Amniotic stem cell (primary cell): ENCODE measurements at regions not wholly inside any gene's neighbourhood (a gene's known extent, or its start where the extent isn't known, plus 50 kb on each side); places are given as distances from the start of the nearest gene placed in this dataset.
"Not testable (repeated sequence)": the region's sequence is repeated elsewhere in the genome, so short reads cannot be mapped to it uniquely, and the experiment has no call there.

Experiments
- DNase-seq: peaks from one replicate; lab custom pipeline; 2025; lab: John Stamatoyannopoulos, UW

DNA sequence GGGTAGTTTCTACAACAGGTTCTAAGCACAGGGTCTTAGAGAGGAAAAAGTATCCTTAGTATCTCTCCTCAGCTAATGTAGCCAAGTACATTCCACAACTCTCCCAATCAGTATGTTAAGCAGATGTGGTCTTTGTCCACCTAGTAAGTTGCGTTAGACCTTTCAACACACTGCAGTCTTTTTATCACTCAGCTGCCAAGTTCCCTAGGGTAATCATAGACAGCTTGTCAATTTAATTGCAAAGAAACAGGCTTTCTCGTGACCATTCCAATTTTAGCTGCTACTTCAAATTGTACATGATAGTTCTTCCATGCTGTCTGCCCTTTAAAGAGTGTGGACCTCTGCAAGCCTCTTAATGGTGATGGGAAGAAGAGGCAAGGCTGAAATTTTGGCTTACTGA is 211.8 kb upstream of the PKN2 start:
- no peak for DNase-seq

DNA sequence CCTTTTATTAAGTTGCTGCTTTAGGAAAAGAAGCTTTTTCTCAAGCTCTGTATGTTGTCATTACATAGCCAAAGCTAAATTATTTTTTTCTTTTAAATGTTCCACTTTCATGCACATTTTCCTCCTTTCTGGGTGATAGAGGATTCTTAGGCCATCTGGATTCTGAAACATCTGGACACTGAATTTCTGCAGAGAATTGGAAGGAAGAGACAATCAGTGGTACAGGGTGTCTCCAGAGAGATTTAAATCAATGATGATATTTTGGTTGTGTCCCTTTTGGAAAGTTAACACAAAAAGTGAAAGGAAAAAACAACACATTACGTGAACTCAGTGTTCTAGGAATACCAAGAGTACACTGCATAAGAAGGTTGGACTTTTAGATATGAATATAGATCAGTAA is 211.4 kb upstream of the PKN2 start:
- DNase-seq = no peak

DNA sequence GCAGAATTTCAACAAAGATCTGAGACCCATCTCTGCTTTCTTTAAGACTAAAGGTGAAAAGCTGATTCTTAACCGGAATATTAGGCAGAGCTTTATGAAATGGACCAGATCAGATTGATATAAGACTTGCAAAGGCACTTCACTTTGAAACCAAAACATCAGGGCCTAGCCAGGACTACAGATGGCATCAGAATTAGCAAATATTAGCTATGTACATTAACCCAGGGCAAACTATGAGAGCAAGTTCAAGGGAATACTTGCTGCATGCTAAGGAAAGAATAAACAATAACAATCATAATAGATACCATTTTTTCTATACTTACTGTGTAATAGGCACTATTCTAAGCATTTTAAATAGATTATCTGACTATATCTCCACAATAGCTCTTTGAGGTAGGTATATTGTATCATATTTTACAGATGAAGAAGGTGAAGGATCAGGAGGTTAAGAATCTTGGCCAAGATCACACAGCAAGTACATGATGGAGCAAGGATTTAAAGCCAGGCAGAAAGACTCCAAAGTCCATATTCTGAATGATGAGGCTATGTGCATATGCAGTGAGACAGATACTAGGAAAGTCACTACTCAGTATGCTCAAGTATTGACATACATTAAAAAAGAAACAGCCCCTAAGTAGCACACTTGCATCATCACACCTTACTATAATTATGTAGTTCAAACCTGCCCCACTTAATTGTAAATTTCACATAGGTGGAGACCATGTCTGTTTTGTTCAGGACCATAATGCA is 209.3 kb upstream of the PKN2 start:
- no peak for DNase-seq

DNA sequence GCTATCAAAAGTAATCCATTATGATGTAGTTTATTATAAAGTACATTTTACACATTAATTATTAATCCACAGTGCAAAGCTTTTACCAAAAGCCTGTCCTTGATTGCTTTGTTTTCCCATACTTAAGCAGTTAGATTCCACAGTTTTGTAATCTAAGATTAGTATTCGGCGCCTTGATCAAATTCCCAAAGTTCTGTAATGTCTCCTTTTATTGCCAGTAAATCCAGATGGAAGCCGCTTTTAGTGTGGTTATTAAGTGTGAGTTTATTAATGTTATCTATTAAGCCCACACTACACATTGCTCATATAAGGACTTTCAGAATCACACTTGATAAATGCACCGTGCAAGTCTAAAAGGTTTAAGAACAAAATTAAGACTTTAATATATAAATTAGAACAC is 199.2 kb upstream of the PKN2 start:
- no peak for DNase-seq

DNA sequence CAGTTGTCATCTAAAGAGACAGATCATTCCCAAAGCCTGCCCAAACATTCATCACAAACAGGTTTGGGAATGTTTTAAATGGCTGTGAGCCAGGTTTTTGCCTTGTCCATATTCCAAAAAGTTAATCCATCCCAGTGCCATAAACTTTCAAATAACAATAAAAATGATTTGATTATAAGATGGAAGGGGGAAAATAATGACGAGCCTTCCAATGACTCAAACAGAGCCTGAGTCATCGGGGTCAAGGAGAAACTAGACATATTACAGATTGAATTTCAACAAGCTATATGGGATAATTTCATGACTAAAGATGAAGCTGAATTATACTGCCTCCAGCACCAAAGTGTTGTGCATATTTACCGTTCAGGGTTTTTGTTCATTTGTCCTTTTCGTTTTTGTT is 195.8 kb upstream of the PKN2 start:
- DNase-seq = no peak

DNA sequence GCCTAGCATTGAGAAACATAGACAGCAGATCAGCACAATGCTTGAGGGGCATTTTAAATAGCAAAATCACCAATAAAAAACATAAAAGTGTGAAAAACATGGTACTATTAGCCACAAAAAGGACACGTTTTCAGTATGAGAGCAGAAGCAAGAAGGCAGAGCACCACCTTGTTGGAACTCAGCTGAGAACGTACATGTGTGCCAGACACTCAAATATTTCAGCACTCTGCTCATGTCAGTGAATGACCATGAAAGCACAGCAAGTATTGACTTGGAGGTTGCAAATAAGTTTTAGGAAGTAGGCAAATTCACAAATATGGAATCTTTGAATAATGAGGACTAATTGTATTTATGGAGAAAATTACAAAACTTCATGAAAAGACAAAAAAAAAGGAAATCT is 193.4 kb upstream of the PKN2 start:
- DNase-seq = no peak

DNA sequence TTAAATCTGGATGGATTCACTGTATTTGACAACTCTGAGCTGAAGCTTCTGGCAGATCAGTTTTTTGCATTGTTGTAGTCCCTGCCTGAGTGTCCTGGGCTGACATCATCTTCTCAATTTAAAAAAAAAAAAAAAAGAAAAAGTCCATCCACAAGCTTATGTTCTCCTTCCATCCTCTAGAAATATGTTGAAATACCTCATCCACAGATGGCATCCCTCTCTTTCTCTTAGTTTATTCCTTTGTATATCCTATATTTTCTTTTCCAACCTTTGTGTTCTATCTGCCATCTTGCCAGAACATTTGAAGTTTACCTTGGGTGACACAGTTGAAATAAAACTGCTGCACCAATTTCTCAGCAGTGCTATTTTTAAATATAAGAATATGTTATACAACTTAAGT is 184.4 kb upstream of the PKN2 start:
- DNase-seq = no peak

DNA sequence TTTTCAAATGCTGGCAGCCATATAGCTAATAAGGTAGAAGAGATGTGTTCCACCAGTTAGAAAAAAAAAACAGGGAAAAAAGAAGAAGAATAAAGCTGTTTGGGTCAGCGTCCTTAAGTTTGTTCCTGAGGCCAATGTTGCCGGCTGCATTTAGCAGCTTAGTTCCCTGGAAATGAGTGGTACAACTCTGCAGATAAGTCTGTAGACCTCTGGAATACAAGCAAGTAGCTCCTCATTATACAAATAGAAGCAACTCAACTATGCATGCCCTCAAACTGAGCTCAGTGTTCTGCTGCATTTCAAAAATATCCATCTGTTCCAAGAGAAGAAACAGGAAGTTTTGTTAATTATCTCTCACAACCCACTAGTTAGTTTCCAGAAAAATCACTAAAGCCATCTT is 181.2 kb upstream of the PKN2 start:
- DNase-seq = no peak

DNA sequence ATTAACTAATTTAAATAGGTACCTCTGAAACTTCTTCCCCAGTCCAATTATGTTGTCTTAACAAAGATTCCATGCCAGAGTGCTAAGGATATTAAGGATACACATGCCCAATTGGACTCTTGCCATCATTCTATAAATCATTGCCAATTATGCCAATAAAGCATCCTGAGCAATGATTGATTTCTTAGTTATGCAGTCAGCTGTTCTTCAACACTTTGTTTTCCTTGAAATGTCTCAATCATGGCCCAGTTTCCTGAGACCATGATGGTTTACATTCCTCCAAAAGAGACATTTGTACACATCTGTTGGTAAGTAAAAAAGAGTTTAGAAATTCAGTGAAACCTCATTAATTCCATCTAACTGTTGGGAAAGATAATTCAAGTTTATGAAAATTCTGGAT is 180.4 kb upstream of the PKN2 start:
- DNase-seq = no peak

DNA sequence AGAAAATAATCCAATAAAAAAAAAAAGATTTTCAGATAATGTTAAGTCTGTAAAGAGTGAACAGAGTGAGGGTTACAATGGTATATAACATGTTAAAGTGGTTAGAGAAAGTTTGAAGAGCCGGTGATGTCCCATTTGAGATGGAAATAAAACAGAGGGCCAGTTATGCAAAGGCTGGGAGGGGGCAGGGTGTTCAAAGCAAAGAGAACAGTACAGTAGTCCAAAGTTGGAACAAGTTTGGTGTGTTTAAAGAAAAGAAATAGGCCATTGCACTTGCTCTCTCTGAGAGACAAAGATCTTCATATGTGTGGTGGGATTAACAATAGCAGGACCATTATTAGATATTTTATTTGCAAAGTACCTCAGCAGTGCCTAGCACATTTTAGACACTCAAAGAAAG is 179.5 kb upstream of the PKN2 start:
- DNase-seq = no peak

DNA sequence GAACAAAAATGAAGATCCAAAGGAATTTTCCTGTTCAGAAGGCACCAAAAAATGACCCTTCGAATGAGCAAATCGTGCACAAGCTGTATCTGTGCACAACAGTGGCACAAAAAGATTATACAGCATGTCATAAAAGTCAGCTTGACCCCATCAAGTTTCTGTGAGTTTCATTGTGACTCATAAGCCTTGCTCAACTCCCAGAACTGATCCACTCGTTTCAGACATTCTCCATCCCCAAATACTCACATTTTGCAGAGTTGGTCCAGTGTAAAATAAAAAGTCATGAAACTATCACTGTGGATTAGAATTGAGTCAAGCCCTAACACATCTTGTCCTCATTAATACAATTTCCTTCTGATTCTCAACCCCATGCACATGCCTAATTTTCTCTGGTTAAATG is 174.7 kb upstream of the PKN2 start:
- DNase-seq = no peak

DNA sequence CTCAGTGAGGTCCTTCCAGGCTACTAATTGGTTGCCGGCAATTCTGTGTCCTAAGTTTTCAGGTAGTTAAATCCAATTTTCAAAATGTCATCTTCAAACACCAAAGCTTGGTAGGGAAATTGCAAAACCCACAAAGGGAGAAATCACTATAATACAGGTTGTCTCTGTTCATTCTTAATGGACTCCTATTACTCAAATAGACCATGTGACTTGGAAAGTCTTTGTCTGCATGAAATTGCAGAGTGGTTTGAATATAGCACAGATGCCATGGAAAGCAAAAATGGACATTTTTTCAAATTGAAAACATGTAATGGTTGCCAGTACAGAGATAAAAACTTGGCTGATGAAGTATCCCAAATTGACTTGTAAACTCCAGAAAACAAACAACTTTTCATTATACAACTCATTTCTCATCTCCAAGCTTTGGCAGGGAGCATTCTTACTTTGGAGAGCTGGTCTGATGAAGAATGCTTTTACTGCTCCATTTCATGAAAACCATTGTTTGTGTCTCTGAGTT is 169.5 kb upstream of the PKN2 start:
- no peak for DNase-seq

DNA sequence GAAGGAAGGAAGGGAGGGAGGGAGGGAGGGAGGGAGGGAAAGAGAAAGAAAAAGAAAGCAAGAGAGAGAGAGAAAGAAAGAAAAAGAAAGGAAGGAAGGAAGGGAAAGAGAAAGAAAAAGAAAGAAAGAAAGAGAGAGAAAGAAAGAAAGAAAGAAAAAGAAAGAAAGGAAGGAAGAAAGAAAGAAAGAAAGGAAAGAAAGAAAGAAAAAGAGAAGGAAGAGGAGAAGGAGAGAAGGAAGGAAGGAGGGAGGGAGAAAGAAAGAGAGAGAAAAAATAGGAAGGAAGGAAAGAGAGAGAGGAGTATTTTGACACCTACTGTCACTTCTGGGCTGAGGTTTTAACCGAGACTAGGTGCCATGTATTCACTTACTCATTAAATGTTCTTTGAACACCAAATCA is 166.6 kb upstream of the PKN2 start:
- DNase-seq = not testable (repeated sequence)

DNA sequence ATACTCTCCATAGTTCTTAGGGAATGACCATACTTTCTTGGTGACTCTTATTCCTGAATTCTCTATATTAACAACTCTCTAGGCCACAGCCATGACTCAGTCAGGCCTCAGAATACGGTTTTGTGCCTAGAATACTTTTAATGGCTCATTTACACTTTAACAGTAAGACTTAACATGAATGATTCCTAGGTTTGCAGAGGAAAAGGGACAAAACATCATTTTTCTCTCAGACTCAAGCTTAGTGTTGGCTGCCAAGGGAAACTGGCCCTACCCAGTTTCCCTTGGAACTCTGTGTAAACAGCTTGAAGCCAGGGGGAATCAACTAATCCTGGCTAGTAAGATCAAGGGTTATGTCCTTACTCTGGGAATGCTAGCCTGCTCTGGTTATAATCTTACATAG is 164.9 kb upstream of the PKN2 start:
- DNase-seq = no peak

DNA sequence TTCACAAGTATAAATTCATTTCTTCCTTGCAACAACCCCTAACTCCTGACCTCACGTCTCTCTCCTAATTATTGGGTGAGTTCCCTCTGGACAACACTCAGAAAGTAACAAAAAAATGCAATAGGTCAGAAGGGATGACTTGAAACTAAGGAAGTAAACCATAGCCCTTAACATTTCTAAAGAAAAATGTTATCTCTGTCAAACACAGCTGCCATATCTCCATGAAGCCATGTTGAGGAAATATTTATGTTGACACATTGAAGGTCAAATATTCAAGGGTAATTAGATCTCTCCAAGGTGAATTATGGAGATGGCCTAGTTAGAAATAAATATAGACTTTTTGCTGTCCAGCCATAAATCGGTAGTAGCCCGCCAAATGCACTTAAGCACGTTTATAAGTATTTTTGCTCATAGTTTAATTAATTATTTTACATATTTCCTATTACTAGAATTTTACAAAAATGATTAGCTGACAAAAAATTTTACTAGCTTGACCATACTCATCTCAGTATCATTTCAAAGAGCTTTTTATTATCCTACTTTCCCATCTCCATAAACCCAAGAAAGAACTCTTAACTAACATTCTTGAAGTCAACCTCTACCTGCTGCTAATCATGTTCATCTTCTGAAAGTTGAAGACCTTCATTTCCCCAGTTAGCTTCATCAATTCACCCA is 160.1 kb upstream of the PKN2 start:
- DNase-seq = no peak

DNA sequence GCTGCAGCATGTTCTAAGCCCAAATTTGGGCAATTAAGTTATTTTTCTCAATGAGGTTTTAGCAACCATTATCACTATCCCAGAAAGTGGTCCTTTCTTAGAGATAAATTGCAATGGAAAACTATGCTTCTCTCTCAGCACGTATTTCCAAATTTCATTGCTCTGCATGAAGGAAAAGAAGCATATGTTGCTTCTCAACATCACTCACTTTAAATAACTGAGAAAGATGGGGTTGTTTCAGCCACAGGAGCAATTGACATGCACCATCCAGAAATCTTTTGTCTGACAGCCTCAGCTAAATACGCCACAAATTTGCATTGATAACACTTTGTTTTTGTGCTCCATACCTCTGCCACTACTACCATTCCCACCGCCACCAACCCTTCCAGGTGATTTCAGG is 157.6 kb upstream of the PKN2 start:
- DNase-seq = no peak

DNA sequence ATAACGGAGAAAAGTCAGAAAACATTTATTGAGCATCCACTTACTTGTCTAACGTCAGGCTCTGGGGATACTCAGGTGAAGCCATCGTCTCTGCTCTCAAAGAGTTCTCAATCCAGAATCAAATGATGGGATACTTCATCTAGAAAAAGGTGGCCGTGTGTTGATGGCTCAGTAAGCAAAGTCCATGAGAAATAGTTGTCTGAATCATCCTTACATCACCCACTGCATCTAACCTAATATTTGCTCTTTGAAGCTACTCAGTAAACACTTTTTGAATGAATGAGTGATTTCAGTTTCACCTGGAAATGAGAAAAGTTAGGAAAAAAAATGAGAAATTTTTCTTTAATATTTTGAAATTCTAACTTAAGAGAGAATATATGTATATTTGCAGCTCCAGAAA is 155.3 kb upstream of the PKN2 start:
- no peak for DNase-seq

DNA sequence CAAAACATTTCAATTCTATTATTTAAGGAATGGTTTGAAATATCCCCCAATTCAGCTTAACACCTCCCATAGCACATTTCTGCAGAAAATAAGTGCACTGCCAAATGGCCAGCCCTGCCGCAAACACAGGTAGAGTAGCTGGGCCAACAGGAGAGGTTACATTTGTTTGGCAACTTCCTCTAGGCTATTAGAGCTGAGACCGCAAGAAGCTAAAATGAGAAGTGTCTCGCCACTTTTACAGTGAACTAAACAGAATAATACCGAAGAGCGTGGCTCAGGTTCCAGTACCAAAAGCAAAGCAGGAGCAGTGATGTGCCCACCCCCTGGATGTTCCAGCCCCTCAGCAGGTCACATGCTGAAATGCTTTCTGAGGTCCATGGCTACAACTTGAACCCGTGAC is 154.5 kb upstream of the PKN2 start:
- no peak for DNase-seq

DNA sequence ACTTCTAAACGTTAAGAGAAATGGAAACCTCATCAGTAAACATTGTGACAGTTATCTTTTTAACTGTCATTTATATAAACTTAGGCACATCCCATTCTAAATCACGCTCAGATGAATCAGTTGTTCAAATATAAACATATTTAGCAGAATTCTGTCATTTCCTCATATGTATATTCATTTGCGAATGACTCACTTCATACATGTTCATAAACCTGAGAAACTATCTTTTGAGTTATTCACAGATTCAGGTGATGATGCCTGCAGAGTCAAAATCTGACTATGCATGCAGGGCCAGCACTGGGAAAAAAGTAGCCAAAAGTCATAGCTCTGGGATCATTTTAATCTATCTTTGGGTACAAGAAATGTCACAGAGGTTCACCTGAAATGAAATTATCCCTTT is 153.8 kb upstream of the PKN2 start:
- DNase-seq = no peak

DNA sequence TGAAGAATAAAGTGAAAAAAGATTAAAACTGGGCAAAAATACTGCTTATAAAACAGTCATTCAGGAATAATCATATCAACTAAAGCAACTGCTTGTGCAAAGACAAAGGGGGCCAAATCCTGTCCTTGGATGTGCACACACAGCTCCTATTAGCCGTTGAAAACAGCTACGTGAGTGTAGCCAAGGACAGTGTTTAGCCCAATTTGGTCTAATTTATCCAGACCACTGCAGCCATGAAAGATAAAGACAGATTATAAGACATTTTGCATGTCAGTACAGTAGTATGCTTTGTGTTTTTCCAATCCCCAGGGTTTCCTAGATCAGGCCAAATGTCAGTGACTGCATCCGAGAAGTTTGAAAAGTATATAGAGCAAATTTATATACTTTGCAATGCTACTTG is 146.3 kb upstream of the PKN2 start:
- no peak for DNase-seq

DNA sequence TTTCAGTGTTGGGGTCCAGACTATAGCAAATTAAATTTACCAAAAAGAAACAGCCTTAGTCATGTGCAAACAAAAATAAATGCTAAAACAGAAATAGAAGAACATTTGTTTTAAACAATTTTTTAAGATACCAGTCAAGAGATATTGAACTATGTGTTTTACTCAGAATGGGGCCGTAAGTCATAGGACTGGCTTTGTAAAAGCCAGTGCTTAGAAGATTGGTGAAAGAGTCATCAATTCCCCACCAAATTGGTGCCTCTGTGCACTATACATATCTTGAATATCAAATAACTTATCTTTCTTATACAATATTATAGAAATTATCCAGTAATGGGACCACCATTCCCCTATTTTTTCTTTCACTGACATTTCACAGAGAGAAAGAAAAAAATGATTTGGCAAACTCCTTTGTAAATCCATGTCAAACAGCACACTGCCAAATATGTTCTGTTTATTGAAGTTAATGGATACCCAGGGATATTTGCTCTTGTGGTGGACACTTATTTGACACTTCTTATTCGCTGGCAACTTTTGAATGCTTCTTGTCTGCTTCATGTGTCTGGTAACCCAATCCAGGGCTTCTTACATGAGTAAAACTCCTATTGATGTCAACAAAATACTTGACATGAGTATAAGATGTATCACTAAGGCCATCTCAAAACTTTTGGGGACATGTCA is 145.7 kb upstream of the PKN2 start:
- DNase-seq = no peak

DNA sequence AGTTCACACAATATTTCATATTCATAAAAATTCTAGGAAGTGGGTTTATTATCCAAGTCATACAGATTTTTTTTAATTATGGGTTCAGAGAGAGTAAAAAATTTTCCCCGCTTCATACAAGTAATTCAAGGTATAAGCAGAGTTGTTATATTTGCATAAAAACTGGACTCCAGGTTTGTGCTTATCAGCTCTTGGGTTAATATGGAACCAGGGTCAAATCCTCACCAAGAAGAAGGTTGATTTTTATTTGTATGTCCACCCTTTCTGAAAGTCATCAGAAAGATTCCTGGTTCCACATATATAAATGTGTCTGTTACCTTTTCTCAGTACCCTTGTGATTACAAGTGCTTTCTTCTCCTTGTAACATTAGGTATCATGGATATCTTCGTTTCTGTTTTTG is 143.8 kb upstream of the PKN2 start:
- no peak for DNase-seq

DNA sequence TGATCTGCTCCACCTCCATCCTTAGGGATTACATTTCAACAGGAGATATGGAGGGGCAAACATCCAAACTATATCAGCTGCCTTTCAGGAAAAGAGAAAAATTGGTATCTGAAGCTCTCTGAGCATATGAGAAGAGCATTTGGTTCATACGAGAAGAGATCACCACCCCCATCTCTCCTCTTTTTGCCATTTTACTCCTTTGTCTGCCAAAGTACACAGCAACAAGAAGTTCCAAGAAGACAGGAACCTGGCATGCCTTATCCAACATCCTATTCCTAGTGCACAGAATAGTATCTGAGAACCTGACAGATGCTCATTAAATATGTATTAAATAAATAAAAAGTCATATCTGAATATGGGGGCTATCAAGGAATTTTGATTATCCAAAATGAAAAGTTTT is 142.5 kb upstream of the PKN2 start:
- DNase-seq = no peak
